Neuronal stem cell (in vitro differentiated cells): ENCODE measurements at regions not wholly inside any gene's neighbourhood (a gene's known extent, or its start where the extent isn't known, plus 50 kb on each side); places are given as distances from the start of the nearest gene placed in this dataset.
"Not testable (repeated sequence)": the region's sequence is repeated elsewhere in the genome, so short reads cannot be mapped to it uniquely, and the experiment has no call there.

Experiments
- DNase-seq: peaks from one replicate; pipeline ENCODE4 v3.0.0-alpha.2; 2013; ENCODE audit warnings: low spot score
- H2AFZ ChIP-seq: one replicate; pipeline ENCODE4 v1.6.1; 2013; ENCODE audit warnings: mild to moderate bottlenecking, low read length, inconsistent platforms
- H2AK5ac ChIP-seq: 2 replicates; pipeline ENCODE4 v1.6.1; 2013; ENCODE audit warnings: low read depth, mild to moderate bottlenecking, inconsistent platforms, low read length, moderate library complexity, mixed read lengths
- H2BK120ac ChIP-seq: 2 replicates; pipeline ENCODE4 v1.6.1; 2013; ENCODE audit warnings: low read depth, mild to moderate bottlenecking, inconsistent platforms, low read length, moderate library complexity, mixed read lengths
- H2BK12ac ChIP-seq: one replicate; pipeline ENCODE4 v1.6.1; 2013; ENCODE audit warnings: low read length, inconsistent platforms
- H2BK15ac ChIP-seq: 2 replicates; pipeline ENCODE4 v1.6.1; 2013; ENCODE audit warnings: mild to moderate bottlenecking, low read length, inconsistent platforms, mixed read lengths
- H2BK5ac ChIP-seq: one replicate; pipeline ENCODE4 v1.6.1; 2013; ENCODE audit warnings: inconsistent platforms, mild to moderate bottlenecking, low read length, moderate library complexity
- H3K14ac ChIP-seq: one replicate; pipeline ENCODE4 v1.6.1; 2013; ENCODE audit warnings: low read length, inconsistent platforms
- H3K18ac ChIP-seq: 2 replicates; pipeline ENCODE4 v1.6.1; 2013; ENCODE audit warnings: low read length, inconsistent platforms
- H3K23ac ChIP-seq: 2 replicates; pipeline ENCODE4 v1.6.1; 2013; ENCODE audit warnings: low read depth, mild to moderate bottlenecking, mixed read lengths, low read length, inconsistent platforms; ENCODE audit not compliant: poor library complexity
- H3K27ac ChIP-seq: replicated peaks from 3 replicates; pipeline ENCODE4 v1.5.1; 2013; ENCODE audit warnings: low read length, inconsistent platforms
- H3K27me3 ChIP-seq, 3 experiments: 2 replicates each; pipeline ENCODE4 v1.6.1; 2013; ENCODE audit warnings: low read length in 3 of 3, mild to moderate bottlenecking in 2 of 3, inconsistent platforms in 1 of 3, low read depth in 1 of 3, mixed read lengths in 1 of 3, moderate library complexity in 1 of 3; ENCODE audit not compliant: control insufficient read depth in 3 of 3, insufficient read depth in 3 of 3
- H3K36me3 ChIP-seq, 2 donors: replicated peaks in 1 of 2; 2 replicates each; pipeline ENCODE4 v1.6.1; 2013; ENCODE audit warnings: low read length in 2 of 2; ENCODE audit not compliant: control insufficient read depth in 2 of 2, insufficient read depth in 2 of 2
- H3K4ac ChIP-seq: 2 replicates; pipeline ENCODE4 v1.6.1; 2013; ENCODE audit warnings: inconsistent platforms, mild to moderate bottlenecking, low read length, moderate library complexity
- H3K4me1 ChIP-seq, 2 donors: 1 replicate in 1 of 2; 2 replicates in 1 of 2; pipeline ENCODE4 v1.6.1; 2013; ENCODE audit warnings: low read length in 2 of 2, low read depth in 1 of 2; ENCODE audit not compliant: control insufficient read depth in 2 of 2, insufficient read depth in 1 of 2
- H3K4me2 ChIP-seq: one replicate; pipeline ENCODE4 v1.6.1; 2013; ENCODE audit warnings: mild to moderate bottlenecking, low read length, inconsistent platforms; ENCODE audit not compliant: insufficient read depth, poor library complexity, severe bottlenecking
- H3K4me3 ChIP-seq, 2 donors: 2 replicates each; pipeline ENCODE4 v1.5.1; 2013; ENCODE audit warnings: low read length in 2 of 2, mild to moderate bottlenecking in 2 of 2, inconsistent platforms in 1 of 2, moderate library complexity in 1 of 2
- H3K79me1 ChIP-seq: one replicate; pipeline ENCODE4 v1.6.1; 2013; ENCODE audit warnings: low read depth, mild to moderate bottlenecking, inconsistent platforms, low read length, moderate library complexity
- H3K9ac ChIP-seq: one replicate; pipeline ENCODE4 v1.6.1; 2013; ENCODE audit warnings: mild to moderate bottlenecking, low read depth, low read length, inconsistent platforms; ENCODE audit not compliant: poor library complexity
- H3K9me3 ChIP-seq, 2 donors: replicated peaks in 1 of 2; 2 replicates each; pipeline versions ENCODE3 to v1.6.1; 2013; ENCODE audit warnings: low read length in 2 of 2, mild to moderate bottlenecking in 2 of 2, inconsistent platforms in 1 of 2, low read depth in 1 of 2, mixed read lengths in 1 of 2, moderate library complexity in 1 of 2; ENCODE audit not compliant: control insufficient read depth in 2 of 2, insufficient read depth in 1 of 2
- H4K8ac ChIP-seq: one replicate; pipeline ENCODE4 v1.6.1; 2013; ENCODE audit warnings: low read depth, mild to moderate bottlenecking, inconsistent platforms, low read length, moderate library complexity
- H4K91ac ChIP-seq: one replicate; pipeline ENCODE4 v1.6.1; 2013; ENCODE audit warnings: low read length, low read depth, mild to moderate bottlenecking, inconsistent platforms; ENCODE audit not compliant: poor library complexity
- WGBS, 2 donors: extraction: QIAGEN DNeasy Blood & Tissue Kit; methylation state at CpG; one replicate each; pipeline ENCODE4 v1.1.7; 2013; ENCODE audit warnings: missing lambda C conversion rate in 2 of 2, mixed read lengths in 1 of 2; ENCODE audit not compliant: insufficient read length in 2 of 2, insufficient replicate concordance in 1 of 2; ENCODE audit errors: extremely low coverage in 2 of 2; 5-methylcytosine and 5-hydroxymethylcytosine counted together

DNA sequence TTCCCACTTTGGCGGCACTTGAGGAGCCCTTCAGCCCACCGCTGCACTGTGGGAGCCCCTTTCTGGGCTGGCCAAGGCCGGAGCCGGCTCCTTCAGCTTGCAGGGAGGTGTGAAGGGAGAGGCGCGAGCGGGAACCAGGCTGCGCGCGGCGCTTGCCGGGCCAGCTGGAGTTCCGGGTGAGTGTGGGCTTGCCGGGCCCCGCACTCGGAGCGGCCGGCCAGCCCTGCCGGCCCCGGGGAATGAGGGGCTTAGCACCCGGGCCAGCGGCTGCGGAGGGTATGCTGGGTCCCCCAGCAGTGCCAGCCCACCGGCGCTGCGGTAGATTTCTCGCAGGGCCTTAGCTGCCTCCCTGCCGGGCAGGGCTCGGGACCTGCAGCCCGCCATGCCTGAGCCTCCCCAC, 60.2 kb upstream of the GJB6 start:
- DNase-seq, H3K18ac ChIP-seq, H4K91ac ChIP-seq, H3K9me3 ChIP-seq, H2BK5ac ChIP-seq, H3K9ac ChIP-seq, H3K14ac ChIP-seq, H3K4me1 ChIP-seq, H3K79me1 ChIP-seq, H3K27ac ChIP-seq, H3K23ac ChIP-seq, H3K27me3 ChIP-seq, H3K4ac ChIP-seq, H2BK15ac ChIP-seq, H2BK120ac ChIP-seq, H3K4me2 ChIP-seq, H2BK12ac ChIP-seq, H3K36me3 ChIP-seq, H4K8ac ChIP-seq, H2AFZ ChIP-seq, H2AK5ac ChIP-seq, H3K4me3 ChIP-seq: not testable (repeated sequence)
- WGBS, 2 donors: no CpG with 5 or more reads among the region's 30 CpGs

DNA sequence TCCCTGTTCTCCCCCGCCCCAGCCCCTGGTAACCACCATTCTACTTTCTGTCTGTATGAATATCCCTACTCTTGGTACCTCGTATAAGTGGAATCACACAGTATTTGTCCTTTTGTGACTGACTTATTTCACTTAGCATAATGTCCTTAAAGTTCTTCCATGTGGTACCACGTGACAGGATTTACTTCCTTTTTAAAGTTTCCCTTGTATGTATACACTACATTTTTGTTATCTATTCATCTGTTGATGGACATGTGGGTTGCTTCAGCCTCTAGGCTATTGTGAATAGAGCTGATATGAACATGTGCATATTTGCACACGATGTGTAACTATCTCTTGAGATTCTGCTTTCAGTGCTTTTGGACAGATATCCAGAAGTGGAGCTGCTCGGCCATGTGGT, 59.6 kb upstream of the GJB6 start:
- Histone ChIP-seq H3K27me3 (no peaks in the 10 kb centered on the region), H2AK5ac (no peak overlapping the region), H3K14ac (no peak overlapping the region), H2BK15ac (no peak overlapping the region), H3K23ac (no peak overlapping the region), H3K4me1 (no peaks in the 10 kb centered on the region), H4K8ac (no peak overlapping the region), H3K4ac (no peak overlapping the region), H3K9ac (no peak overlapping the region), H3K9me3 (no peaks in the 10 kb centered on the region), H3K79me1 (no peaks in the 10 kb centered on the region), H2BK5ac (no peak overlapping the region), H3K36me3 (no peaks in the 10 kb centered on the region), H3K4me2 (no peak overlapping the region), H3K4me3 (no peak overlapping the region), H4K91ac (no peak overlapping the region), H2BK12ac (no peak overlapping the region), H2AFZ (no peak overlapping the region), H3K18ac (no peak overlapping the region), H3K27ac (no peak overlapping the region), H2BK120ac (no peak overlapping the region)
- DNase-seq: no peak
- WGBS, 2 donors: no CpG with 5 or more reads among the region's 5 CpGs

DNA sequence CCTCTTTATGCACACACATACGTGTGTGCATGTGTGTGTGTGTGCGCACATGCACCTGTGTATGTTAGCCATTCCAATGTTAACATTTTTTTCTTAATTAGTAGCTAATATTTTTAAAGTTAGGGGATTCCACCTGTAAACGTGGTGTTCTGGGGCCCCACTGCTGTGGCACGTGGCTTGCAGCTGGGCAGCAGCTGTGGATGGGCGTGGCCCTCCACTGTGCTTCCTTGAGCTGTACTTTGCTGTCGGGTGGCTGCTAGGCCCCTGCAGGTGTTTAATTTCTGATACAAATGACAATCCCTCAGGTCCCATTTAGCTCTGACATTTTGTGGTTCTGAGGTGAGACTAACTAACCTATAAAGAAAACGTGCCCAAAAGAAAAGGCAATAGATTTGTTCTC, 58.9 kb upstream of the GJB6 start:
- DNase-seq: no peak
- H3K36me3 ChIP-seq: no peaks in the 10 kb centered on the region
- no peak overlapping the region for H2BK12ac ChIP-seq
- no peak overlapping the region for H2AK5ac ChIP-seq
- no peak overlapping the region for H3K27ac ChIP-seq
- no peaks in the 10 kb centered on the region for H3K9me3 ChIP-seq
- H2BK15ac ChIP-seq: no peak overlapping the region
- no peak overlapping the region for H3K18ac ChIP-seq
- no peak overlapping the region for H3K4ac ChIP-seq
- H2BK5ac ChIP-seq: no peak overlapping the region
- no peak overlapping the region for H3K14ac ChIP-seq
- H3K9ac ChIP-seq: no peak overlapping the region
- H3K79me1 ChIP-seq: no peaks in the 10 kb centered on the region
- no peak overlapping the region for H3K23ac ChIP-seq
- H4K91ac ChIP-seq: no peak overlapping the region
- no peak overlapping the region for H2AFZ ChIP-seq
- H2BK120ac ChIP-seq: no peak overlapping the region
- H3K4me2 ChIP-seq: no peak overlapping the region
- WGBS, 2 donors: no CpG with 5 or more reads among the region's 7 CpGs
- H3K27me3 ChIP-seq: no peaks in the 10 kb centered on the region
- no peak overlapping the region for H3K4me3 ChIP-seq
- H4K8ac ChIP-seq: no peak overlapping the region
- H3K4me1 ChIP-seq: no peaks in the 10 kb centered on the region

GRCh38 chr13:20288561-20288960, 56.4 kb upstream of the GJB6 start:
- Histone ChIP-seq H3K4me3 (no peak overlapping the region), H3K14ac (no peak overlapping the region), H2AFZ (no peak overlapping the region), H3K9me3 (peaks cover 3 to 9% of the 10 kb centered on the region in 2 donors), H3K27me3 (no peaks in the 10 kb centered on the region), H3K18ac (peak overlapping the region; percentile 48), H2BK15ac (no peak overlapping the region), H3K9ac (no peak overlapping the region), H3K23ac (no peak overlapping the region), H2BK12ac (no peak overlapping the region), H3K4ac (no peak overlapping the region), H4K8ac (no peak overlapping the region), H4K91ac (no peak overlapping the region), H3K4me2 (no peak overlapping the region), H2BK5ac (no peak overlapping the region), H3K27ac (no peak overlapping the region), H3K36me3 (no peaks in the 10 kb centered on the region), H2BK120ac (no peak overlapping the region), H2AK5ac (no peak overlapping the region), H3K79me1 (no peaks in the 10 kb centered on the region), H3K4me1 (no peaks in the 10 kb centered on the region)
- WGBS, 2 donors: no CpG with 5 or more reads among the region's 1 CpG
- DNase-seq: no peak
